Panc1 (cell line): ENCODE measurements at regions not wholly inside any gene's neighbourhood (a gene's known extent, or its start where the extent isn't known, plus 50 kb on each side); places are given as distances from the start of the nearest gene placed in this dataset.

Source experiments
- POLR2AphosphoS5 ChIP-seq: IDR thresholded peaks from 2 replicates; pipeline ENCODE4 v1.6.1; 2012; ENCODE audit warnings: mild to moderate bottlenecking, low read depth, low read length, moderate library complexity
- REST ChIP-seq, 2 experiments: IDR thresholded peaks; 2 replicates each; pipeline ENCODE4 v1.6.1; 2011 to 2012; ENCODE audit warnings: low read depth in 2 of 2, control low read depth in 1 of 2, low read length in 1 of 2, mild to moderate bottlenecking in 1 of 2, moderate library complexity in 1 of 2; ENCODE audit not compliant: insufficient read depth in 1 of 2
- TF ChIP-seq, protein P1 (sequence below): fragments of 450-650 bp; IDR thresholded peaks from 2 replicates; pipeline ENCODE4 v1.5.1; 2017; ENCODE audit warnings: mild to moderate bottlenecking

GRCh38 chr14:98345161-98345560, 926.8 kb downstream of the BCL11B start:
- TF ChIP-seq, protein P1, sequence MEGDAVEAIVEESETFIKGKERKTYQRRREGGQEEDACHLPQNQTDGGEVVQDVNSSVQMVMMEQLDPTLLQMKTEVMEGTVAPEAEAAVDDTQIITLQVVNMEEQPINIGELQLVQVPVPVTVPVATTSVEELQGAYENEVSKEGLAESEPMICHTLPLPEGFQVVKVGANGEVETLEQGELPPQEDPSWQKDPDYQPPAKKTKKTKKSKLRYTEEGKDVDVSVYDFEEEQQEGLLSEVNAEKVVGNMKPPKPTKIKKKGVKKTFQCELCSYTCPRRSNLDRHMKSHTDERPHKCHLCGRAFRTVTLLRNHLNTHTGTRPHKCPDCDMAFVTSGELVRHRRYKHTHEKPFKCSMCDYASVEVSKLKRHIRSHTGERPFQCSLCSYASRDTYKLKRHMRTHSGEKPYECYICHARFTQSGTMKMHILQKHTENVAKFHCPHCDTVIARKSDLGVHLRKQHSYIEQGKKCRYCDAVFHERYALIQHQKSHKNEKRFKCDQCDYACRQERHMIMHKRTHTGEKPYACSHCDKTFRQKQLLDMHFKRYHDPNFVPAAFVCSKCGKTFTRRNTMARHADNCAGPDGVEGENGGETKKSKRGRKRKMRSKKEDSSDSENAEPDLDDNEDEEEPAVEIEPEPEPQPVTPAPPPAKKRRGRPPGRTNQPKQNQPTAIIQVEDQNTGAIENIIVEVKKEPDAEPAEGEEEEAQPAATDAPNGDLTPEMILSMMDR, result no peak
- TF ChIP-seq REST (IDR thresholded peaks at IDR 0.05; ENCODE audit: insufficient read depth in 1 of 2, low read depth in 2 of 2, low read length in 1 of 2) (no peak), POLR2AphosphoS5 (no peak)
